Umbilical cord (tissue), 1 donor: ENCODE measurements at regions not wholly inside any gene's neighbourhood (a gene's known extent, or its start where the extent isn't known, plus 50 kb on each side); places are given as distances from the start of the nearest gene placed in this dataset.
"Not testable (repeated sequence)": the region's sequence is repeated elsewhere in the genome, so short reads cannot be mapped to it uniquely, and the experiment has no call there.

Source experiments
- DNase-seq: peaks from one replicate; pipeline ENCODE4 v3.0.0-alpha.2; 2015; ENCODE audit warnings: low spot score

GRCh38 chr13:79990048-79990447 is 350.9 kb downstream of the SPRY2 start:
- DNase-seq, result no peak

GRCh38 chr13:79989217-79989661 is 351.7 kb downstream of the SPRY2 start:
- no peak for DNase-seq

GRCh38 chr13:79988573-79988972 is 352.4 kb downstream of the SPRY2 start:
- peak; percentile 9 for DNase-seq

- no peak for DNase-seq
Observed at GRCh38 chr13:79987761-79988160, 353.2 kb downstream of the SPRY2 start.

GRCh38 chr13:79987323-79987722 is 353.6 kb downstream of the SPRY2 start:
- DNase-seq, result no peak

GRCh38 chr13:79986890-79987289 is 354.0 kb downstream of the SPRY2 start:
- DNase-seq, result no peak

GRCh38 chr13:79974935-79975650 is 365.8 kb downstream of the SPRY2 start:
- DNase-seq, result not testable (repeated sequence)

GRCh38 chr13:79973533-79973963 is 367.4 kb downstream of the SPRY2 start:
- no peak for DNase-seq

GRCh38 chr13:79972066-79972569 is 368.8 kb downstream of the SPRY2 start:
- no peak for DNase-seq

- DNase-seq, result no peak
Observed at GRCh38 chr13:79966493-79966895, 374.4 kb downstream of the SPRY2 start.

- DNase-seq, result peak; percentile 84
Observed at GRCh38 chr13:79966059-79966458, 374.9 kb downstream of the SPRY2 start.

GRCh38 chr13:79946556-79946955 is 394.4 kb downstream of the SPRY2 start:
- DNase-seq, result no peak

GRCh38 chr13:79943346-79944023 is 397.4 kb downstream of the SPRY2 start:
- no peak for DNase-seq

GRCh38 chr13:79941752-79942151 is 399.2 kb downstream of the SPRY2 start:
- no peak for DNase-seq

GRCh38 chr13:79939689-79940088 is 401.2 kb downstream of the SPRY2 start:
- no peak for DNase-seq

- no peak for DNase-seq
Observed at GRCh38 chr13:79937771-79938216, 403.1 kb downstream of the SPRY2 start.

GRCh38 chr13:79937311-79937710 is 403.6 kb downstream of the SPRY2 start:
- DNase-seq, result no peak

- DNase-seq, result peak; percentile 89
Observed at GRCh38 chr13:79936368-79937136, 404.4 kb downstream of the SPRY2 start.

GRCh38 chr13:79935121-79935520 is 405.8 kb downstream of the SPRY2 start:
- DNase-seq, result no peak

- DNase-seq, result no peak
Observed at GRCh38 chr13:79933389-79933788, 407.5 kb downstream of the SPRY2 start.

- DNase-seq, result no peak
Observed at GRCh38 chr13:79932556-79932955, 408.4 kb downstream of the SPRY2 start.

GRCh38 chr13:79923973-79924556 is 416.9 kb downstream of the SPRY2 start:
- not testable (repeated sequence) for DNase-seq
